ENCODE measurements at regions not wholly inside any gene's neighbourhood (a gene's known extent, or its start where the extent isn't known, plus 50 kb on each side); places are given as distances from the start of the nearest gene placed in this dataset.

GRCh38 chr2:52970642-52971041 lies 797.0 kb upstream of the CHAC2 start:
- Histone ChIP-seq H3K36me3 (ENCODE audit: low read length) (no peaks in the 10 kb centered on the region), H3K9ac (ENCODE audit: low read length) (no peak overlapping the region), H3F3A (ENCODE audit: insufficient read depth) (no peaks in the 10 kb centered on the region), H4K20me1 (ENCODE audit: low read depth, low read length) (no peaks in the 10 kb centered on the region), H3K4me2 (ENCODE audit: low read depth, low read length, poor library complexity, severe bottlenecking) (no peak overlapping the region), H3K9me2 (replicated peaks; ENCODE audit: insufficient read depth, low read length) (no peaks in the 10 kb centered on the region), H2AFZ (ENCODE audit: low read depth, low read length, severe bottlenecking) (no peak overlapping the region), H3K79me2 (ENCODE audit: insufficient read depth, low read length) (no peaks in the 10 kb centered on the region), H3K4me3 (ENCODE audit: insufficient read depth, low read length, poor library complexity, severe bottlenecking) (no peak overlapping the region), H3K27ac (ENCODE audit: low read depth, low read length) (no peak overlapping the region), H3K27me3 (ENCODE audit: low read length) (no peaks in the 10 kb centered on the region), H3K9me3 (ENCODE audit: insufficient read depth, low read length) (no peaks in the 10 kb centered on the region)
- TF ChIP-seq CTCF (IDR thresholded peaks at IDR 0.05; ENCODE audit: insufficient read depth, low read length, poor library complexity, severe bottlenecking) = no peak
- TF ChIP-seq EZH2phosphoT487 (conservative IDR thresholded peaks at IDR 0.05; ENCODE audit: low read length) = no peak

- no peaks in the 10 kb centered on the region for H3K9me2 ChIP-seq (replicated peaks; ENCODE audit: insufficient read depth, low read length)
- no peak overlapping the region for H3K4me2 ChIP-seq (ENCODE audit: low read depth, low read length, poor library complexity, severe bottlenecking)
- no peaks in the 10 kb centered on the region for H3F3A ChIP-seq (ENCODE audit: insufficient read depth)
- no peak overlapping the region for H2AFZ ChIP-seq (ENCODE audit: low read depth, low read length, severe bottlenecking)
- H3K9ac ChIP-seq (ENCODE audit: low read length) = no peak overlapping the region
- H3K27ac ChIP-seq (ENCODE audit: low read depth, low read length) = no peak overlapping the region
- H3K4me3 ChIP-seq (ENCODE audit: insufficient read depth, low read length, poor library complexity, severe bottlenecking) = no peak overlapping the region
- no peaks in the 10 kb centered on the region for H3K36me3 ChIP-seq (ENCODE audit: low read length)
- H3K9me3 ChIP-seq (ENCODE audit: insufficient read depth, low read length) = no peaks in the 10 kb centered on the region
- no peaks in the 10 kb centered on the region for H3K79me2 ChIP-seq (ENCODE audit: insufficient read depth, low read length)
- no peak for TF ChIP-seq EZH2phosphoT487 (conservative IDR thresholded peaks at IDR 0.05; ENCODE audit: low read length)
- TF ChIP-seq CTCF (IDR thresholded peaks at IDR 0.05; ENCODE audit: insufficient read depth, low read length, poor library complexity, severe bottlenecking) = no peak
- H4K20me1 ChIP-seq (ENCODE audit: low read depth, low read length) = no peaks in the 10 kb centered on the region
- H3K27me3 ChIP-seq (ENCODE audit: low read length) = no peaks in the 10 kb centered on the region
Observed at GRCh38 chr2:52968043-52968442, 799.6 kb upstream of the CHAC2 start.

DNA sequence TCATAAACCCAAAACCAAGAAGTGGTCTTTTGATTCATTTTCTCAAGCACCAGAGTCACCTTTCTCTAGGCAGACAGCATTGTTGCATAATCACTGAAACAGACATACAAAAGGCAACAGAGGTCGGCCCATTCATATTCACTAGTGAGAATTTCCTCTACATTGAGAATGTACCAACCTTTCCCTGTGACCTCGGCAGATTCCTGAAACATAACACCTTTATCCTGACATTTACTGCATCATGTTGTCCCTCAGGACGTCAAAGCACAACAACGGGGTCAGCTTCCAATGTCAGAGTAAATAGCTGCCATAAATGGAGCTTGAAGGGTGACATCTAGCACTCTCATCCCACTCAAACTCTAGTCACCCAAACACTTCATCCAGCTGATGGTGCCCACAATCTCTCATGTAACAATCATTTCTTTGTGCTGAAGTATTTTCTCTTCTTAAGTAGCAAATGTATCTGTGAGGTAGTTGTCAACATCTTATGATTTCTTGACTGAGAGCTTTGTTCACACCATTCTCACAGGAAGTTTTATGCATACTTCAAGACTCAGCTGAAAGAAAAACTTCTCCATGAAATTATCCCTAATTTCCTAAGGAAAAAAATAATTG lies 802.6 kb upstream of the CHAC2 start:
- H3K9me3 ChIP-seq (ENCODE audit: insufficient read depth, low read length) = no peaks in the 10 kb centered on the region
- no peaks in the 10 kb centered on the region for H3K79me2 ChIP-seq (ENCODE audit: insufficient read depth, low read length)
- no peaks in the 10 kb centered on the region for H3K27me3 ChIP-seq (ENCODE audit: low read length)
- H3F3A ChIP-seq (ENCODE audit: insufficient read depth) = no peaks in the 10 kb centered on the region
- no peak overlapping the region for H3K4me2 ChIP-seq (ENCODE audit: low read depth, low read length, poor library complexity, severe bottlenecking)
- H3K4me3 ChIP-seq (ENCODE audit: insufficient read depth, low read length, poor library complexity, severe bottlenecking) = no peak overlapping the region
- no peaks in the 10 kb centered on the region for H3K9me2 ChIP-seq (replicated peaks; ENCODE audit: insufficient read depth, low read length)
- no peaks in the 10 kb centered on the region for H4K20me1 ChIP-seq (ENCODE audit: low read depth, low read length)
- TF ChIP-seq CTCF (IDR thresholded peaks at IDR 0.05; ENCODE audit: insufficient read depth, low read length, poor library complexity, severe bottlenecking) = no peak
- no peak for TF ChIP-seq EZH2phosphoT487 (conservative IDR thresholded peaks at IDR 0.05; ENCODE audit: low read length)
- no peak overlapping the region for H3K9ac ChIP-seq (ENCODE audit: low read length)
- H3K27ac ChIP-seq (ENCODE audit: low read depth, low read length) = no peak overlapping the region
- no peak overlapping the region for H2AFZ ChIP-seq (ENCODE audit: low read depth, low read length, severe bottlenecking)
- no peaks in the 10 kb centered on the region for H3K36me3 ChIP-seq (ENCODE audit: low read length)

All from SU-DHL-6 (cell line).